ENCODE measurements at regions not wholly inside any gene's neighbourhood (a gene's known extent, or its start where the extent isn't known, plus 50 kb on each side); places are given as distances from the start of the nearest gene placed in this dataset.

- Histone ChIP-seq H3K4me3 (ENCODE audit: control extremely low read depth in 1 of 5, extremely low read depth in 1 of 5, insufficient read depth in 1 of 5, low read depth in 2 of 5, low read length in 4 of 5) (no peak overlapping the region), H3K27ac (ENCODE audit: low read length in 2 of 2) (no peak overlapping the region), H3K36me3 (replicated peaks in 1 of 2; ENCODE audit: control extremely low read depth in 1 of 2, control insufficient read depth in 1 of 2, extremely low read depth in 1 of 2, insufficient read depth in 2 of 2, low read length in 1 of 2) (no peaks in the 10 kb centered on the region), H3K4me2 (replicated peaks; ENCODE audit: low read depth, low read length, poor library complexity, severe bottlenecking) (peak overlapping the region; percentile 42), H3K27me3 (replicated peaks in 1 of 4; ENCODE audit: control extremely low read depth in 1 of 4, control insufficient read depth in 3 of 4, insufficient read depth in 4 of 4, low read length in 3 of 4) (no peaks in the 10 kb centered on the region), H4K20me1 (ENCODE audit: control insufficient read depth, insufficient read depth, low read length, poor library complexity, severe bottlenecking) (no peaks in the 10 kb centered on the region), H3K79me2 (ENCODE audit: control insufficient read depth, insufficient read depth, low read length) (no peaks in the 10 kb centered on the region), H3K9me3 (ENCODE audit: control extremely low read depth in 1 of 3, control insufficient read depth in 2 of 3, insufficient read depth in 1 of 3, low read length in 2 of 3) (no peaks in the 10 kb centered on the region), H3K4me1 (ENCODE audit: control insufficient read depth in 2 of 2, insufficient read depth in 2 of 2, low read length in 2 of 2) (peaks cover 0 to 13% of the 10 kb centered on the region in 2 donors), H2AFZ (ENCODE audit: insufficient read depth, low read depth, low read length, poor library complexity, severe bottlenecking) (peak overlapping the region; percentile 22), H3K9ac (ENCODE audit: low read length) (peak overlapping the region; percentile 8)
- no peak overlapping the region for H3K4me3 Mint-ChIP-seq
- ATAC-seq (ENCODE audit: low read depth) (no peak), DNase-seq (no peak)
- TF ChIP-seq CTCF (IDR thresholded peaks at IDR 0.05) (no peak), EZH2 (IDR thresholded peaks at IDR 0.05; ENCODE audit: borderline replicate concordance, insufficient read depth, low read depth, low read length, poor library complexity, severe bottlenecking) (no peak)
- H3K27ac Mint-ChIP-seq: no peak overlapping the region
- POLR2A ChIA-PET: no interaction called here
- H3K27me3 Mint-ChIP-seq: no peaks in the 10 kb centered on the region
- H3K9me3 Mint-ChIP-seq (ENCODE audit: insufficient read depth): no peaks in the 10 kb centered on the region
- intact Hi-C loops (cut with micrococcal nuclease): no loop called here
- CTCF ChIA-PET: no interaction called here
- H3K4me1 Mint-ChIP-seq: peaks cover 24% of the 10 kb centered on the region
Measured at GRCh38 chr4:89469516-89469915, 161.9 kb upstream of the GPRIN3 start.

- intact Hi-C loops (cut with micrococcal nuclease): no loop called here
- Histone ChIP-seq H3K9ac (ENCODE audit: low read length) (no peak overlapping the region), H3K4me2 (replicated peaks; ENCODE audit: low read depth, low read length, poor library complexity, severe bottlenecking) (no peak overlapping the region), H3K79me2 (ENCODE audit: control insufficient read depth, insufficient read depth, low read length) (no peaks in the 10 kb centered on the region), H4K20me1 (ENCODE audit: control insufficient read depth, insufficient read depth, low read length, poor library complexity, severe bottlenecking) (no peaks in the 10 kb centered on the region), H3K9me3 (ENCODE audit: control extremely low read depth in 1 of 3, control insufficient read depth in 2 of 3, insufficient read depth in 1 of 3, low read length in 2 of 3) (no peaks in the 10 kb centered on the region), H3K4me1 (ENCODE audit: control insufficient read depth in 2 of 2, insufficient read depth in 2 of 2, low read length in 2 of 2) (peaks cover 0 to 13% of the 10 kb centered on the region in 2 donors), H2AFZ (ENCODE audit: insufficient read depth, low read depth, low read length, poor library complexity, severe bottlenecking) (no peak overlapping the region), H3K36me3 (replicated peaks in 1 of 2; ENCODE audit: control extremely low read depth in 1 of 2, control insufficient read depth in 1 of 2, extremely low read depth in 1 of 2, insufficient read depth in 2 of 2, low read length in 1 of 2) (no peaks in the 10 kb centered on the region), H3K27ac (ENCODE audit: low read length in 2 of 2) (no peak overlapping the region), H3K27me3 (replicated peaks in 1 of 4; ENCODE audit: control extremely low read depth in 1 of 4, control insufficient read depth in 3 of 4, insufficient read depth in 4 of 4, low read length in 3 of 4) (no peaks in the 10 kb centered on the region), H3K4me3 (ENCODE audit: control extremely low read depth in 1 of 5, extremely low read depth in 1 of 5, insufficient read depth in 1 of 5, low read depth in 2 of 5, low read length in 4 of 5) (no peak overlapping the region)
- TF ChIP-seq CTCF (IDR thresholded peaks at IDR 0.05): no peak
- no peak for TF ChIP-seq EZH2 (IDR thresholded peaks at IDR 0.05; ENCODE audit: borderline replicate concordance, insufficient read depth, low read depth, low read length, poor library complexity, severe bottlenecking)
- no peaks in the 10 kb centered on the region for H3K27me3 Mint-ChIP-seq
- no peaks in the 10 kb centered on the region for H3K9me3 Mint-ChIP-seq (ENCODE audit: insufficient read depth)
- no peak for DNase-seq
- H3K27ac Mint-ChIP-seq: no peak overlapping the region
- 45% methylated on average over 2 of the region's 2 CpGs for WGBS (ENCODE audit: insufficient coverage)
- peaks cover 24% of the 10 kb centered on the region for H3K4me1 Mint-ChIP-seq
- ATAC-seq (ENCODE audit: low read depth): no peak
- ChIA-PET POLR2A (no interaction called here), CTCF (interaction anchor here (1.2 kb wide), 1 partner anchor 13 kb away, joined by 3 read pairs; no protein-coding TSS in a partner anchor)
- no peak overlapping the region for H3K4me3 Mint-ChIP-seq
Measured at GRCh38 chr4:89468602-89469001, 161.0 kb upstream of the GPRIN3 start.
